ENCODE measurements at regions not wholly inside any gene's neighbourhood (a gene's known extent, or its start where the extent isn't known, plus 50 kb on each side); places are given as distances from the start of the nearest gene placed in this dataset.
A peak's percentile ranks its signal among the peaks of the same experiment; 100 is the strongest.

DNA sequence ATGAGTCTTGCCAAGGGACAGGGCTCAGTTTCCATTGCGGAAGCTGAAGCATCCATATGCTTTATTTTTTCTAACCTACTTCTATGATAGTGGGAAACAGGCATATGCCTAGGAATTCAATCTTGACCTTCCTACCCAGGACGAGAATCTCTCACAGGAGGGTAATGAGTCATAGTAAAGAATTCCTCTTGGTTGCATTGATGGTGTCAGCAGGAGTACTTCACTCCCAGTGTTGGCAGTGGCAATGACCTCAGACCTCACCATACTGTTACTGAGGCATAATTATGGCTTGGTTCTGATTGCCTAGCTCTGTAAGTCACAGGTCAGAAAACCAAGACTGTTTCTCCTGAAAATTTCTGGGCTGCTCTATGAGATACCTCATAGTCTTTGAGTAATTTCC, 552.9 kb downstream of the ARL4A start:
- H3K36me3 Mint-ChIP-seq (ENCODE audit: insufficient read depth, unreplicated experiment), result no peaks in the 10 kb centered on the region
- DNase-seq, result peak; percentile 5

GRCh38 chr7:13241416-13241815, 554.0 kb downstream of the ARL4A start:
- BruUV-seq (replicated peaks), result no TSS peak
- no peak for TF ChIP-seq CTCF (IDR thresholded peaks at IDR 0.05; ENCODE audit: unreplicated experiment)
- H3K4me3 Mint-ChIP-seq (ENCODE audit: low read depth, unreplicated experiment), result no peak overlapping the region
- intact Hi-C loops (cut with micrococcal nuclease; ENCODE audit: unreplicated experiment), result no loop called here
- no peak overlapping the region for H3K27ac Mint-ChIP-seq (ENCODE audit: unreplicated experiment)
- no peaks in the 10 kb centered on the region for H3K36me3 Mint-ChIP-seq (ENCODE audit: insufficient read depth, unreplicated experiment)
- H3K4me1 Mint-ChIP-seq (ENCODE audit: low read depth, unreplicated experiment), result peaks cover 8% of the 10 kb centered on the region
- H3K9me3 Mint-ChIP-seq (ENCODE audit: low read depth, unreplicated experiment), result no peaks in the 10 kb centered on the region
- H3K27me3 Mint-ChIP-seq (ENCODE audit: unreplicated experiment), result no peaks in the 10 kb centered on the region
- no peak for DNase-seq
- CTCF ChIA-PET, result interaction anchor here (0.6 kb wide), 1 partner anchor 534 kb away, joined by 3 read pairs; no protein-coding TSS in a partner anchor

More for the DNA sequence above, 552.9 kb downstream of the ARL4A start:
- no peak overlapping the region for H3K4me3 Mint-ChIP-seq (ENCODE audit: low read depth, unreplicated experiment)
- BruUV-seq (replicated peaks), result no TSS peak
- intact Hi-C loops (cut with micrococcal nuclease; ENCODE audit: unreplicated experiment), result no loop called here
- peaks cover 8% of the 10 kb centered on the region for H3K4me1 Mint-ChIP-seq (ENCODE audit: low read depth, unreplicated experiment)
- H3K9me3 Mint-ChIP-seq (ENCODE audit: low read depth, unreplicated experiment), result no peaks in the 10 kb centered on the region
- TF ChIP-seq CTCF (IDR thresholded peaks at IDR 0.05; ENCODE audit: unreplicated experiment), result no peak
- H3K27ac Mint-ChIP-seq (ENCODE audit: unreplicated experiment), result no peak overlapping the region
- CTCF ChIA-PET, result no interaction called here
- no peaks in the 10 kb centered on the region for H3K27me3 Mint-ChIP-seq (ENCODE audit: unreplicated experiment)

- Mint-ChIP-seq H3K4me3 (ENCODE audit: low read depth, unreplicated experiment) (no peak overlapping the region), H3K4me1 (ENCODE audit: low read depth, unreplicated experiment) (no peaks in the 10 kb centered on the region), H3K36me3 (ENCODE audit: insufficient read depth, unreplicated experiment) (no peaks in the 10 kb centered on the region), H3K27ac (ENCODE audit: unreplicated experiment) (no peak overlapping the region), H3K9me3 (ENCODE audit: low read depth, unreplicated experiment) (no peaks in the 10 kb centered on the region), H3K27me3 (ENCODE audit: unreplicated experiment) (no peaks in the 10 kb centered on the region)
- CTCF ChIA-PET, result interaction anchor here (0.6 kb wide), 1 partner anchor 1182 kb away, joined by 4 read pairs; no protein-coding TSS in a partner anchor
- no TSS peak for BruUV-seq (replicated peaks)
- intact Hi-C loops (cut with micrococcal nuclease; ENCODE audit: unreplicated experiment), result no loop called here
- TF ChIP-seq CTCF (IDR thresholded peaks at IDR 0.05; ENCODE audit: unreplicated experiment), result no peak
- DNase-seq, result no peak
Measured at GRCh38 chr7:13257661-13258060, 570.2 kb downstream of the ARL4A start.

GRCh38 chr7:13258386-13258785, 571.0 kb downstream of the ARL4A start:
- no TSS peak for BruUV-seq (replicated peaks)
- intact Hi-C loops (cut with micrococcal nuclease; ENCODE audit: unreplicated experiment), result no loop called here
- H3K4me1 Mint-ChIP-seq (ENCODE audit: low read depth, unreplicated experiment), result no peaks in the 10 kb centered on the region
- no peaks in the 10 kb centered on the region for H3K9me3 Mint-ChIP-seq (ENCODE audit: low read depth, unreplicated experiment)
- no peak overlapping the region for H3K27ac Mint-ChIP-seq (ENCODE audit: unreplicated experiment)
- no peak for TF ChIP-seq CTCF (IDR thresholded peaks at IDR 0.05; ENCODE audit: unreplicated experiment)
- H3K36me3 Mint-ChIP-seq (ENCODE audit: insufficient read depth, unreplicated experiment), result no peaks in the 10 kb centered on the region
- no peak overlapping the region for H3K4me3 Mint-ChIP-seq (ENCODE audit: low read depth, unreplicated experiment)
- no peak for DNase-seq
- H3K27me3 Mint-ChIP-seq (ENCODE audit: unreplicated experiment), result peaks cover 4% of the 10 kb centered on the region
- CTCF ChIA-PET, result no interaction called here
